ENCODE measurements at regions not wholly inside any gene's neighbourhood (a gene's known extent, or its start where the extent isn't known, plus 50 kb on each side); places are given as distances from the start of the nearest gene placed in this dataset.
A peak's percentile ranks its signal among the peaks of the same experiment; 100 is the strongest.
"Not testable (repeated sequence)": the region's sequence is repeated elsewhere in the genome, so short reads cannot be mapped to it uniquely, and the experiment has no call there.

DNA sequence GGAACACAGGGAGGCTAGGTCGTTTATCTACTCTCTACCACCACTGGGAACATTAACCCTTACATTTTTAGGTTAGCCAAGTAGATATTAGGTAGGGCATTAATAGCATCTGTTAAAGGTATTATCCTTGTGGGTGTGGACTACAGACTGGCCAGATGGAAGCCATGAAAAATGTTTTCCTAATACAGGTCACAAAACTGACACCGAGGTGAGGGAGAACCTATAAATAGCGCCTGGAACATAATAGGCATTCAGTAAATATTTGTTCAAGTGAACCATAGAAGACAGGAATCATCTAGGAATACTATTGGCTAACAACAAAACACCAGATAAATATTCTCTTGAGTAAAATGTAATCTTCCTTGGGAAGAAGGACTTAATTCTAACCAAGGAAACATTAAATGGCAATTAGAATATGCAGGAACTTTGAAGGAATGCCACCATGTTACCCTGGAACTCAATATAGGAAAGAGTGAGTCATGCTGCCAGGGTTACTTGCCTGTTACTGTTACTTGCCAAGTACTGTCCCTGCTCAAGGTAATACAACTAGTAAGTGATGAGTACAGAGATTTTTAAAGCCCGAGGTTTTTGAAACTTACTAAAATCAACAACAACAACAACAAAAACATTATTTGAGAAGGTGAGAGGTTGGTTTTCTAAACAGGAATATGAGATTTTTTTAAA lies 79.0 kb downstream of the SOX3 start:
- TF ChIP-seq, protein P1, sequence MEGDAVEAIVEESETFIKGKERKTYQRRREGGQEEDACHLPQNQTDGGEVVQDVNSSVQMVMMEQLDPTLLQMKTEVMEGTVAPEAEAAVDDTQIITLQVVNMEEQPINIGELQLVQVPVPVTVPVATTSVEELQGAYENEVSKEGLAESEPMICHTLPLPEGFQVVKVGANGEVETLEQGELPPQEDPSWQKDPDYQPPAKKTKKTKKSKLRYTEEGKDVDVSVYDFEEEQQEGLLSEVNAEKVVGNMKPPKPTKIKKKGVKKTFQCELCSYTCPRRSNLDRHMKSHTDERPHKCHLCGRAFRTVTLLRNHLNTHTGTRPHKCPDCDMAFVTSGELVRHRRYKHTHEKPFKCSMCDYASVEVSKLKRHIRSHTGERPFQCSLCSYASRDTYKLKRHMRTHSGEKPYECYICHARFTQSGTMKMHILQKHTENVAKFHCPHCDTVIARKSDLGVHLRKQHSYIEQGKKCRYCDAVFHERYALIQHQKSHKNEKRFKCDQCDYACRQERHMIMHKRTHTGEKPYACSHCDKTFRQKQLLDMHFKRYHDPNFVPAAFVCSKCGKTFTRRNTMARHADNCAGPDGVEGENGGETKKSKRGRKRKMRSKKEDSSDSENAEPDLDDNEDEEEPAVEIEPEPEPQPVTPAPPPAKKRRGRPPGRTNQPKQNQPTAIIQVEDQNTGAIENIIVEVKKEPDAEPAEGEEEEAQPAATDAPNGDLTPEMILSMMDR (conservative IDR thresholded peaks at IDR 0.05), result no peak
- H3K27ac ChIP-seq, result no peak overlapping the region

DNA sequence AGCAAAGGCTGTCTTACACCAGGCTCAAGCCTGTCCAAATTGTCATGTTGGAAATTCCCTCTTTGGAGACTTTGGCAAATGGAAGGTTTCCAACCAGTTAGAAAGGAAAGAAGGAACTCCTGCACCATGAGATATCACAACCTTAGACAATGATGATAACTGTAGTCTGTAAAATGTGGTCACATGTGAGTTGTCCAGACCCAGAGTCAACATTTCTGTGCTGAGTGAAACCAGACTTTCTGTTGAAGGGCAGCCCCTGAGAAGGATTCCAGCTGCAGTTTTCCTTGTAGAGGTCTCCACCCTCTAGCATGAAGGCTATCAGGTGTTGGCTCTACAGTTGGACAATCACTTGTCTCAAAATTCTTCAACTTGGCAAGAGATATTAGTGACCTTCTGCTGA lies 82.4 kb downstream of the SOX3 start:
- H3K27ac ChIP-seq, result no peak overlapping the region
- TF ChIP-seq, protein P1 (conservative IDR thresholded peaks at IDR 0.05), result no peak

DNA sequence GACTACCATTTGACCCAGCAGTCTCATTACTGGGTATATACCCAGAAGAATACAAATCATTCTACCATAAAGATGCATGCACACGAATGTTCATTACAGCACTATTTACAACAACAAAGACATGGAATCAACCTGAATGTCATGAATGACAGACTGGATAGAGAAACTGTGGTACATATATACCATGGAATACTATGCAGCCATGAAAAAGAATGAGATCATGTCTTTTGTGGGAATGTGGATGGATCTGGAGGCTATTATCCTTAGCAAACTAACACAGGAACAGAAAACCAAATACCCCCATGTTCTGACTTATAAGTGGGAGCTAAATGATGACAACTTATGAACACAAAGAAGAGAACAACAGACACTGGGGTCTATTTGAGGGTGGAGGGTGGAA lies 102.7 kb downstream of the SOX3 start:
- not testable (repeated sequence) for H3K27ac ChIP-seq

DNA sequence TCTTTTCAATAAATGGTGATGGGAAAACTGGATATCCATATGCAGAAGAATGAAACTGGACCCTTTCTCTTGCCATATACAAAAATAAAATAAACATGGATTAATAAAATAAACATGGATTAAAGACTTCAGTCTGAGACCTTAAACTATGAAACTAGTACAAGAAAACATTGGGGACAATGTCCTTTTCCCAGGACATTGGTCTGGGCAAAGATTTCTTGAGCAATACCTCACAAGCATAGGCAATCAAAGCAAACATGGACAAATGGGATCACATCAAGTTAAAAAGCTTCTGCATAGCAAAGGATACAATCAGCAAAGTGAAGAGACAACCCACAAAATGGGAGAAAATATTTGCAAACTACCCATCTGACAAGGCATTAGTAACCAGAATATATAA lies 108.5 kb downstream of the SOX3 start:
- not testable (repeated sequence) for H3K27ac ChIP-seq

DNA sequence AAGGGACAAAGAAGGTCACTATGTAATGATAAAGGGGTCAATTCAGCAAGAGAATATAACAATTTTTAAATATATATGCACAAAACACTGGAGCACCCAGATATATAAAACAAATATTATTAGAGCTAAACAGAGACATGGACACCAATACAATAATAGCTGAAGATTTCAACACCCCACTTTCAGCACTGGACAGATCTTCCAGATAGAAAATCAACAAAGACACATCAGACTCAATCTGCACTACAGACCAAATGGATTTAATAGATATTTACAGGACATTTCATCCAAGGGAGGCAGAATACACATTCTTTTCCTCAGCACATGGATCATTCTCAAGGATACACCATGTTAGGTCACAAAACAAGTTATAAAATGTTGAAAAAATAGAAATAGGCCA lies 111.4 kb downstream of the SOX3 start:
- H3K27ac ChIP-seq, result no peak overlapping the region
- TF ChIP-seq, protein P1 (conservative IDR thresholded peaks at IDR 0.05), result no peak

DNA sequence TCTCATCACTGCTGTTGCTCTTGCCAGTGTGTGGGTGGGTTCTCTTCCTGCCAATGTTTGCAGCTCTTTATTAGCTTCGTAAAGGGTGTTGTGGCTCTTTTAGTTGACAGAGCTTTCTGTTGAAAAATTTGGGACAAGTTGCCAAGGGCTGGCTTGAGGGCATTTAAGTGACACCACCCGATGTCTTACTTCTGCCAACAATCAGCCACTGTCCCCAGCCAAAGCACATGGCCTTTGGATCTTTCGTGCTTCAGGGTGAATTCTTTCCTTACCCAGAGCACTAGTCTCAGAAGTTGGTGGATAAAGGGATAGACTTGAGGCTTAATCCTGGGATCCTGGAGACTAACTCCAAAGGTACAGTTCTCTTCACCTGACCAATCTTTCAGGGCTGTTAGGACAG lies 113.6 kb downstream of the SOX3 start:
- peak overlapping the region; percentile 70 for H3K27ac ChIP-seq
- TF ChIP-seq, protein P1 (conservative IDR thresholded peaks at IDR 0.05), result no peak

DNA sequence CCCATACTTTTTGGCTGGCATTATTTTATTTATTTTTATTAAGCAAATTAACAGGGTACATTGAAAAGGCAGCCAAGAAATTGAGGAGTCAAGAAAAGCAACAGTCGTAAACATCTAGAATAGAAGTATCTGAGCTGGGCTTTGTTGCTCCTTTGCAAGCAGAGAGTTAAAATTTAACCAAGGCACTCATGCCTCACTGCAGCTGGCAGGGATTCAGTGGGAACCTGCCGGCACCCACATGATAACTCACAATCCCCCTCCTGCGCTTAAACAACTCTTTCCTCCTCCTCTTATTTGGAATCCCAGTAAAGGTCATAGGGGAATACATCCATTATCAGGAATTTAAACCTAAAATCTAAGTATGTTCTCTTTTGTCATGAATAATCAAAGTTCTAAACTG lies 115.5 kb downstream of the SOX3 start:
- TF ChIP-seq, protein P1 (conservative IDR thresholded peaks at IDR 0.05), result no peak

DNA sequence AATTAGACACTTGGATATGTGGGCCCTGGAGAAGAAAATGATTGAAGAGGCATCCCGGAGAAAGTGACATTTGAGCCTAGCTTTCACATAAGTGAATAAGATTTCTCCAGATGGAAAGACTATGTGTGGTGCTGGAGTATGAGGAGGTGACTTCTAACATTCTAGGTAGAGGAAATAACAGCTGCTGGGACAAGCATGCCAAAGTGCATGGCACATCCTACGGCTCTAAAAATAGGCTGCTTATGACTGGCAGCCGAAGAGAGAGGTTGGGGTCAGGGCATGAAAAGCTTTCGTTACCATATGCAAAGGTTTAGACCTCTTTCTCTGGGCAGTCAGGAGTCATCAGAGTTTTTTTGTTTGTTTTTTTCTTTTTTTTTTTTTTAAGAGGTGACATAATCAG lies 142.0 kb downstream of the SOX3 start:
- H3K27ac ChIP-seq, result no peak overlapping the region
- TF ChIP-seq, protein P1 (conservative IDR thresholded peaks at IDR 0.05), result no peak

More for the DNA sequence above, 115.5 kb downstream of the SOX3 start:
- peak overlapping the region; percentile 70 for H3K27ac ChIP-seq

DNA sequence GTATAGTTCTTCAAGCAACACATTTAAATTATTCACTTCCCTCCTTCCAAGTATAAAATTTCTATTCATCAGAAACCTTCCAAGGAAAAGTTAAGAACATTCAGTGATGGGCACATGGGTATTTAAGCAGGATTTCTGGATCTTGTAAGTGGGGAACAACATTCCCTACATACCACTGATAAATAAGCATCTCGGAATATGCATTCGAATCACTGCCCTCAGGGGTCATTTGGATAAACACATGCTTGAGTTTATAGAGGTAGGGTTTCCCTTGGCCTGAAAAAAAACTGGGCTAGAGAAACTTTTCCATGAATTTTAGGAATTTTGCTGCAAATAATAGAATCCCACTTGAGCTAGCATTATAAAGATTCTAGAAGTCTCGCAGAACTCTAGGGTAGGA lies 143.9 kb downstream of the SOX3 start:
- H3K27ac ChIP-seq, result no peak overlapping the region
- TF ChIP-seq, protein P1 (conservative IDR thresholded peaks at IDR 0.05), result no peak

All from VCaP (cell line).